Cardiac fibroblast (primary cell): ENCODE measurements at regions not wholly inside any gene's neighbourhood (a gene's known extent, or its start where the extent isn't known, plus 50 kb on each side); places are given as distances from the start of the nearest gene placed in this dataset.

ENCODE experiments used
- DNase-seq, 2 donors: peaks; one replicate each; pipeline versions ENCODE4 v3.0.0 to v3.0.0-alpha.2; 2010; ENCODE audit warnings: low read depth in 2 of 2
- H3K4me3 ChIP-seq, 2 donors: replicated peaks in 1 of 2; 1 replicate in 1 of 2; 2 replicates in 1 of 2; pipeline ENCODE4 v1.5.1; 2011; ENCODE audit warnings: low read depth in 2 of 2, low read length in 2 of 2, mild to moderate bottlenecking in 2 of 2, moderate library complexity in 1 of 2
- TF ChIP-seq, protein P1 (sequence below): IDR thresholded peaks from one replicate; pipeline ENCODE4 v1.5.1; 2011; ENCODE audit warnings: low read depth, mild to moderate bottlenecking, low read length, inconsistent platforms

DNA sequence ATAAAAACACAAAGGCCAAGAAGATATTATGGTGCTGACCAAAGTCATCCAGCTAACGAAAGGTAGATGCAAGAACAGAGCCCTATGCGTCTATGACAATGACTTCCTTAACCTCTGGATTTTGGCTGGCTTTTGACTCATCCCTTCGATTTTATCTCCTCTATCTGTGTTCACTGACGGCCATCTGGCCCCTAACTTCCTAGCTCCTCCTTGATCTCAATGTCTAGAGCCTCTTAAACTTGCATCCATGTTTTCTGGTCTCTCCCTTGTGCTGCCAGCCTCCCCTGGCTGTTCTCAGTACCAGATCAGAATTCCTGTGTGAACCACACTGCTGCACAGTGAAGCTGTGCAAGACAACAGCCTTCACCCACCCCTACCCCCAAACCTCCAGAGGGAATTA, 452.9 kb downstream of the UTRN start:
- no peak for DNase-seq
- H3K4me3 ChIP-seq, result no peak overlapping the region
- TF ChIP-seq, protein P1, sequence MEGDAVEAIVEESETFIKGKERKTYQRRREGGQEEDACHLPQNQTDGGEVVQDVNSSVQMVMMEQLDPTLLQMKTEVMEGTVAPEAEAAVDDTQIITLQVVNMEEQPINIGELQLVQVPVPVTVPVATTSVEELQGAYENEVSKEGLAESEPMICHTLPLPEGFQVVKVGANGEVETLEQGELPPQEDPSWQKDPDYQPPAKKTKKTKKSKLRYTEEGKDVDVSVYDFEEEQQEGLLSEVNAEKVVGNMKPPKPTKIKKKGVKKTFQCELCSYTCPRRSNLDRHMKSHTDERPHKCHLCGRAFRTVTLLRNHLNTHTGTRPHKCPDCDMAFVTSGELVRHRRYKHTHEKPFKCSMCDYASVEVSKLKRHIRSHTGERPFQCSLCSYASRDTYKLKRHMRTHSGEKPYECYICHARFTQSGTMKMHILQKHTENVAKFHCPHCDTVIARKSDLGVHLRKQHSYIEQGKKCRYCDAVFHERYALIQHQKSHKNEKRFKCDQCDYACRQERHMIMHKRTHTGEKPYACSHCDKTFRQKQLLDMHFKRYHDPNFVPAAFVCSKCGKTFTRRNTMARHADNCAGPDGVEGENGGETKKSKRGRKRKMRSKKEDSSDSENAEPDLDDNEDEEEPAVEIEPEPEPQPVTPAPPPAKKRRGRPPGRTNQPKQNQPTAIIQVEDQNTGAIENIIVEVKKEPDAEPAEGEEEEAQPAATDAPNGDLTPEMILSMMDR, result no peak

DNA sequence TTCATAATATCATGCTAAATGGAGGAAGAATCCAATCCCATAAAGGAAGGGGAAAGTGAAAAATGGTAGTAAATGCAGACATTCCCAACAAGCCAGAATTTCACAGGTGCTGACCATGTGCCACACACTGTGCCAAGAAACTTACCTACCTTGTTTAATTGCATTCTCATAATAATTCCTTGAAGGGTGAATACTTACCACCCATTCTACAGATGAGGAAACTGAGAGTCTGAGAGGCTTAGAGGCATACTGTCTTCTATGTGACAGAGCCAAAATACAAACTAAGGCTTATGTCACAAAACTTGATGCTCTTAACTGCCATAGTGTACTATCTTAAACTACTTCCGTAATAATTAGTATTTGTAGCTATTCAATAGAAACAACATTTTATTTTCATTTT, 454.7 kb downstream of the UTRN start:
- DNase-seq, result no peak
- TF ChIP-seq, protein P1, result no peak
- no peak overlapping the region for H3K4me3 ChIP-seq

DNA sequence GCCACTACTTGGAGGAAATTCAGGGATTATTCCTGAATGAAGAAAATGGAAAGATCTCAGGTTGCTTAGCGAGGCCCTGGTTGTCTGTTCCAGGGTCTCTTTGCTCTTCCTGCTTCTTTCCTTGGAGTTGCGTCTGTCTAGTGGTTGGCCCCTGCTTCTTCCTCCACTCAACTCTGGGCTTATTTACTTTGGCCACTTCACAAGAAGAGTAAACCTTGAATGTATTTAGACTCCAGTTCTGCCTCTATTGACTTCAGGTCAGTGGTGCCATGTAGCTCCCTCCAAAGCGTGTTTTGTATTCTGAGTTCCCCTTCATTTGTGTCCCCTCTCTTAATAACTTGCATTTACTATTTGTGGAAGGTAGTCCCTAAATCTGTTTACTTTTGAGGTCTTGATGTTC, 456.5 kb downstream of the UTRN start:
- no peak overlapping the region for H3K4me3 ChIP-seq
- no peak for DNase-seq
- TF ChIP-seq, protein P1, result no peak

DNA sequence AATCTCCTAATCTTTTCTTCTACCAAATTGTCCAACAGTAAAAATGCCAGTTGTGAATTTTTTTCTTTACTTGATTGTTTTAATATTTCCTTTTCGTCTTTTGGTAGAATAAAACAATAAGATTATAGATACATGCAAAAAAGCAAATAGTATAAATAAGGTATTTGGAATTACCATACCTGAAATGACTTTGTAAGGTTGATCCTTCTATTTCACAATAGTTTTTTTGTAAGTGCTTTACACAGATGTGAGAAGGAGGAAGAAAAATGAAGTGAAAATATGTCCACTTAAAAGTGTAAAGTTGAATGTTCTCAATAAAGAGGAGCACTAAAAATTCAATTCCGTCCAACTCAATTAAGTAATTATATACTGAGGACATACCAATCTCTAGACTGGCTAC, 457.6 kb downstream of the UTRN start:
- no peak overlapping the region for H3K4me3 ChIP-seq
- DNase-seq, result no peak
- TF ChIP-seq, protein P1, result no peak

DNA sequence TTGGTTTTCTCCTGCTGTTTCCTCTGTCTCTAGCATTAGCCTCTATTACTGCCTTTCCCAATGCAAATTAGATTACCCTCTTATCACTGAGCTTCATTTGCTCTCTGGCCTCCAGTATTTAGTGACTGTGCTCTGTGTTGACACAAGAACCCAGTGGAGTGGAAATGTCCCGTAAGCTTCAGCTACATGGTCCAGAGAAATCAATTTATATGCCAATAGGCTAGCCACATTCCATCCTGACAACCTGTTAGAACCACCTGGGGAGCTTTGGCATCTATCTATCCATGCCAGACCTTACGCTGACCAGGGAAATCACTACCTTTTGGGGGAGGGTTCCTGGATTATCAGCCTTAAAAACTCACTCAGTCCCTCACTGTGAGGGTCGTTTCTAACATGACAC, 459.6 kb downstream of the UTRN start:
- TF ChIP-seq, protein P1, result no peak
- no peak for DNase-seq
- no peak overlapping the region for H3K4me3 ChIP-seq

DNA sequence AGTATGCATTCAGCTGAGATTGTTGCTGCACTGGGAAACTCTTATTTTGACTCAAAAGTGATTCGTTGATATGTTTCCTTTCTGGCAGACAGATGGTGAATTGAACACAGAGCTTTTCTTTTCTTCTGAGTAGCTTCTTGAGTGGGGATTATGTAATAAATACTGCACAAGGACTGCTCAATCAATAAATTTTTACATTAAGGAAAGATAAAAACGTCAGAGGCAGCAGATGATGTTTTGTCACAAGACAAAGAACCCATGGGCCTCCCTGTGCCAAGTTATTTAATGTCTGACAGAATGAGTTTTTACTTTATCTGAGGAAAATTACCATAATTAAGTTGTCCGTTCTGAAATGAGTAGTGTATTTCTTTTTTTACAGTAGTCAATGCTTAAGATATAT, 460.3 kb downstream of the UTRN start:
- no peak for DNase-seq
- TF ChIP-seq, protein P1, result no peak
- H3K4me3 ChIP-seq, result no peak overlapping the region

DNA sequence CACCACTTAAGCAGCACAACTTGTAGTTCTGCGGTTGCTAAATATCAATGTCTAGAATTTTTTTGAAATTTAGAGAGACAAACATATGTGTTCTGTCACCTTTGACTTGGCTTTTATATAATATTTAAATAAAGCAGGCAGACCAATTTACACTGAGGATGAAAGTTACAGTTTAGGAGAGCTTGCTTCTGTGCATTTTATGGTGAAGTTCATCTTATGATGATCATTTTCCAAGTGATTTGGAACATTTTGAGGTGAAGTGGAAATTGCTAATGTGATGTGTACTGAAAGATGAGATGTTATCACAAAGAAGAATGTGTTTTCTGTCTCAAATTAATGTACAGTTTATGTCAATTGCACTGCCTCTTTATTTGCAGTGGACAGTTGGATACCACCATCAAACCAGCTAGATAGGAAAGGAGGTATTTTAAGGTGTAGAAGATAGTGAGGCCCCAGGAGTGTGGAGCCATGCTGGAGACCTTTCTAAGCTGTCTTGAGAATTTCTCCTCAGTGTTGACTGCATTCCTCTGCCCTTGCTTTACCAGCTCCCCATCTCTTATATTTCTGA, 461.9 kb downstream of the UTRN start:
- H3K4me3 ChIP-seq, result no peak overlapping the region
- TF ChIP-seq, protein P1, result no peak
- DNase-seq, result no peak
